ENCODE measurements at regions not wholly inside any gene's neighbourhood (a gene's known extent, or its start where the extent isn't known, plus 50 kb on each side); places are given as distances from the start of the nearest gene placed in this dataset.

DNA sequence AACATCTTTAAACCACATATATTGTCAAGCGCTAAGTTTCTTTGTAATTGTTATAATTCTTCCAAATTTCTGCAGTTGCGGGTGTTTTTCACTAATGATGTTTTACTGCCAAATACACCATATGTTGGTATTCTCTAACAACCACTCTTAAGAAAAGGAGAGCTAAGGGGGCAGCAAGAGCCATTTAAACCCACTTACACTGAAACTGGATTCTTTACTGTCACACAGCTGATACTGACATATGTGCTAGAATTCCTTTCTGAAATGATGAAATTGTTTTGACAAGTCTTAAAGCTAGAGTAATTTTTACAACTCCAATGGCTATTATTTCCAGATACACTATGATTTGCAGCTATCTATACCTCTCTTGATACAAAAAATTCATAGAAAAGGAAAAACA lies 483.1 kb downstream of the CDH11 start:
- no peak for DNase-seq

DNA sequence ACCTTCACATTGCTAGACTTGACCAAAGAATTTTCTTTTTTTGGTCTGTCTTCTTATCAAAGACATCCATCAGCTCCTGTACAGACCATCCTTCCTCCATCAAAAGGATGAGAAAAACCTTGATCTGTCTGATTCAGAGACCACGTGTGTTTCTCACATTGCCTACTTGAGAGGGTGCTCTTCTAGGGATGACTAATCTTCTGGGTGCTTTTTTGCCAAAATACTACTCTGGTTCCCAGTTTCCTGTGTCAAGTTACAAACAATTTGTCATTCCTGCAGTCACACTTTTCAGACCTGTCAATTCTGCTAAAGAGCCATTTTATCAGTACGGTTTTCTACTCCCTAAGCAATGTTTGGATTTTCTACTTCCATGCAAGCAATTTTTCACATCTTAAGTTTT lies 492.2 kb downstream of the CDH11 start:
- DNase-seq: no peak

DNA sequence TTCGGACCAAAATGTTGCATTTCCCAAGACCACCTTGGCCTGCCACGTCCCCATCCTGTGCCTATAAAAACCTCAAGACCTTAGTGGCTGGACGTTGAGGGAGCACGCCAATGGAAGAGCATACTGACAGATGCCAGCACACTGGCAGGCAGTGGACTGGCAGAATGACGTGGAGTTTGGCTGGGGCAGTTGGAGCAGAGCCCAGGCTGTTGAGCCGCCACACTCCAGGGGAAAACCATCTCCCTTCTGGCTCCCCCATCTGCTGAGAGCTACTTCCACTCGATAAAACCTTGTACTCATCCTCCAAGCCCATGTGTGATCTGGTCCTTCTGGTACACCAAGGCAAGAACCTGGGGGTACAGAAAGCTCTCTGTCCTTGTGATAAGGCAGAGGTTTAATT lies 494.1 kb downstream of the CDH11 start:
- DNase-seq: no peak

DNA sequence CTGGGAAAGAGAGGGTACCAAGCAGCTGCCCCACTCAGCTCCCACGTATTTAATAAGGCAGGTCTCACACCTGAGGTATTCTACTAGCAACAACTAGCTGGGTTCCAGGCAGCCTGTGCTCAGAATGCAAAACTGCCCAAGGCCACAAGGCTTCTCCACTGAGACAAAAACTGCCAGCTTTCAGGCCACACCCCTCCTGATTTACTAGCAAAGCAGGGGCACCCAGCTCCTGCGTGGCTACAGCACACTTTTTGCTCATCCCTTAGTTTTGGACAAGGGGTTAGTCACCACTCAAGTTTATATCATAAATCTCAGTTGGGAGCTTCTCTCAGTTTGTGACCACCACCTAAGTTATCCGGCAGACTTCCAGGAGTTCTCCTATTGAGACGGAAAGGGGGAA lies 494.6 kb downstream of the CDH11 start:
- DNase-seq: no peak

DNA sequence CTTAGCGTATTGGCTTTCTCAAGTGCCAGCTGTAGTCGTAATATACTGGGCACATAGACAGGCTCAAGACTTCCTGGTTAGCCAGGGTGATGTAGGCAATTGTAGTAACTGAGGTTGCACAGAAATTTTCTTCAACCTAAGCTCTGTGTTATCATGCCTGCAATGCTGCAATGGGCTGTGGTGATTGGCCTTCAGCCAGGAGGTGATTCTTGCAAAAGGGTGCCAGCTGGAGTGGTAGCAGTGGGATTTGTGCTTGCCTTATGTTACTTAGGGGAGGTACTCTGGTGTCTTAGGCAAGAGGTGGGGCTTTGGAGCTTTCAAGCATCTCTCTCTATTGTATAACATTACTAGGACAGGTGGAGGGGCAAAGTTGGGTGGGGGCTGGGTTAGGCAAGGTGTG lies 495.1 kb downstream of the CDH11 start:
- no peak for DNase-seq

DNA sequence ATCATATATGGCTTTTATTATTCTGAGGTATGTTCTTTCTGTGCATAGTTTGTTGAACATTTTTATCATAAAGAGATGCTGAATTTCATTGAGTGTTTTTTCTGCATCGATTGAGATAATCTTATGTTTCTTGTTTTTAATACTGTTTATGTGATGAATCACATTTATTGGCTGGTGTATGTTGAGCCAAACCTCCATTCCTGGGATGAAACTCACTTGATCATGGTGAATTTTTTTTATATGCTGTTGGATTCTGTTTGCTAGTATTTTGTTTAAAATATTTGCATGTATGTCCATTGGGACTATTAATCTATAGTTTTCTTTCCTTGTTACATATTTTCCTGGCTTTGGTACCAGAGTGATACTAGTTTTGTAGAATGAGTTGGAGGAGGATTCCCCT lies 500.2 kb downstream of the CDH11 start:
- no peak for DNase-seq

DNA sequence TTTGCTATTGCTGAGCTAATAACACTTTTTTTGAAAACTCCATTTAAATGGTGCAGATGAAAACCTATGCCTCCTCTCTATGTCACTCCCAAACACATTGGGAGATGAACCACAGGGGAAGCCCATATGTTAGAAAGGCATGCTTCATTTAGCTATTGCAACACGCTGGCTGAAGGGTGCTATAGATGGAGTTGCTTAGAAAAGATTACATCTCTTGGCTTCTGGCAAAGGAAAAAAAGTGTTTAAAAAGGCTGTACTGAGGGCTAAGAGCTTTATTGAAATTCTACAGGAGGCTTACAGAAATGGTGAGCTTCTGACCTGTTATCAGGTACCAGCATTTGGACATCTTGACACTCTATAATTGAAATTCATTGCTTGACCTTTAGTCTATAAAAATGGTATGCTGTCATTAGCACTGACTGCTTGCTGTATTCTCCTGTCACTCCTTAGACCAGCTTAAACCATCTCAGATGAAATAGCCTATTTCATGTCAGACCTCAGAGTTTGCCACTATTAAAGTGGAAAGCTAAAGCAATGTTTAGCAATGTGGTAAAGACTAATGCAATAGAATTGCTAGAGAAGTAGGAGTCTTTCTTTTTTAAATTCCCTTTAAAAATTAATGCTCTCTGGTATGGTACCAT lies 503.9 kb downstream of the CDH11 start:
- no peak for DNase-seq

DNA sequence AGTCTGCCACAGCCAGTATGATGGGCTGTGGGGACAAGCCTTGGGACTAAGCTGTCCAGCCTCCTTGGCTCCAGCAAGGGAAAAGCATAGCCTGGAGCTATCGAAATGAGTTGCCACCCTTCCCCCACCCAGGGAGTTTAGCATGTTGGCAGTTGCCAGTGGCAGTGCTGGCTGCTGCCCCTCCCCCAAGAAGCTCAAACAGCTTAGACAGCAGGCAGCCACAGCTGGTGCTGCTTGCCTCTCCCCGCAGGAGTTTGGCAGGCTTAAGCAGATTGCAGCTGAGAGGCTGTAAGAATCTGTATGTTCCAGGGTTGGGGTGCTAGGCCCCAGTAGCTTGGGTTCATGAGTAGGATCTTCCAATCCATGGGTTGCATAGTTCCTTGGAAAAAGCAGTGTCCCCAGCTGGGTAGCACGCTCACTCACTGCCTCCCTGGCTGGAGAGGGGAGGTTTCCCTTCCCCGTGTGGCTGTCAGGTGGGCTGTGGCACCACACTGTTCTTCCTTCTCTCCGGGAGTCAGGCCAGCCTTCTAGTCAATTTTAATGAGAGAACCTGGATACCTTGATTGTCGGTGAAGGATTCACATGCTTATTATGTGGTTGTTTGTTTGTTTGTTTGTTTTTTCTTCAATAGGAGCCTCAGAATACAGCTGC lies 506.1 kb downstream of the CDH11 start:
- no peak for DNase-seq

DNA sequence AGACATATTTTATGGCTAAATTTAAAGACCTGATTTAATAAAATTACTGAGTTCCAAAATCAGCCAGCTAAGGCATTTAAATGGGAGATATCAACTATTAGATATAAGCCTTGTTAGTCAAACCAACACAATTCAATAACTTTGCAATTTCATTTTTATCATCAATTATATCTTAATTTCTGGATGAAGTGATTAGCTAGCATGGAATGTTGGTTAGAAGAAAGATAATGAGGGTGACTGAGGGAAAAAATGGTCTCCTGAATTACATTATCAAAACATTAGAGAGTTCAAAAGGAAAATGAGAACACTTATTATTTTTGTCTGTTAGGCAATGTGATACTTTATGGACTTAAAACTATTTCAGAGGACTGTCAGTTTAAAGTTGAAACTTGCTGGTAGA lies 525.7 kb downstream of the CDH11 start:
- DNase-seq: no peak

DNA sequence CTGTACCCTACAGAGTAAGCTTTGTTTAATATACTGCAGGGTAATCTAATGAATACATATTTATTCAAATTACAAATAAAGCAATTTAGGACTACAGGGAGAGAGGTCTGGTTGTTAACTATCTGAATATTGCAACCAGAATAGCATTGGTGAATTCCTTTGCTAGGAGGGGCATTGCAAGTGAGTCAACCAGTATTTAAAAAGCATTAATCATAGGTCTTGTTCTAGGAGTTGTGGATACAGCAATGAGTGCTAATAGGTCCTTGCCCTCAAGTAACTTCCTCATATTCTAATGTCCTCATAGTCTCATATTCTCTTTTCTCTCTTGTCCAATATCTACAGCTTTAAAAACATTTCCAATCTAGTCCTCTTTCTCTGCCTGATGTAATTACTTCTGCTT lies 531.4 kb downstream of the CDH11 start:
- no peak for DNase-seq

DNA sequence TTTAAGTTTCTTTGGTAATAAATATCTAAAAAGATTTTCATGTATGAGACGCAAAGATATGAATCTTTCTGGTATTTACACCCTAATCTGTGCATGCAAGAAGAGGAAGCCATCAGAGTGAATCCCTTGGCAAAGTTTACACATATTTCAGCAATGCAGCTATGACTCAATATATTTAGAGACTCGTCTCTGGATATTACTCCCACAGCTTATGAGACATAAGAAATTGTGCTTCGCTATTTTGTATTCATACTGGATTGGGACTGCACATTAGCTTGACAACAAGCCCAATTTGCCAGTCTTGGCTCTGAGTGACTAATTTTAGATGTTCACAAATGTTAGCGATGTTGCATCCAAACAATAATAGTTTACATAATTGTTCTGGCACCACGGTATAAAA lies 532.0 kb downstream of the CDH11 start:
- DNase-seq: no peak

DNA sequence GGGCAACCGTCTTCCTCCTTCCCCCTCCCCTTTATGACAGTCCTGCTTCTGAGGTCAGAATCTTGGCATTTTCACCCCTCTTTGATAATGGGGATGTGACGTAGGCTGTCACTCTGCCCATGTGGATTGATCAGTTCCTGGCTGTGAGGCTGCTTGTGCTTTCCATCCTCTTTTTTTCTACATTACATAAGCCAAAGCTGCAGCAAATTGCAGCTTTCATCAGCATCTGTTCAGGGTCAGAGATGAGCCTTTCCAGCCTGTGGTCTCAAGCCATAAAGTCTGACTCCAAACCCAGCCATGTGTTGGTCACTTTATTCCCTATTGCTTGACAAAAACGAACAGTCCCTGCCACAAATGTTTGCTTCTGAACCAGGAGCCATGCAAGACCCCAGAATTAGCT lies 535.1 kb downstream of the CDH11 start:
- no peak for DNase-seq

DNA sequence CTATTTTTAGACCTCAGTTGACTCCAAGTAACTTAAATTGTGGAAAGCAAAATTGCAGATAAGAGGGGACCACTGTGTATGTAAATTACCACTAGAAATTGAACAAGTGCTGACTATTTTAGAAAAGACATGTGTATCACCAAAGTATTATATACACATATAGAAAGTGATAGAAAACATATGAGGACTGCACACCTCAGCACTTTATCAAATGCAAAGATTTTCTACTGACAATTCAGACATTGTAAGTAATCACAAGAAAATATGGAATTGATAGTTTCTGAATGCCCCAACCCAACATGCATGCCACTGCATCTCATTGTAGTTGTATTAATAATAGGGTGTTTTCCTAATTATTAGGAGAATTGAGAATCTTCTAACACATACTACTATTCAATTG lies 536.5 kb downstream of the CDH11 start:
- no peak for DNase-seq

DNA sequence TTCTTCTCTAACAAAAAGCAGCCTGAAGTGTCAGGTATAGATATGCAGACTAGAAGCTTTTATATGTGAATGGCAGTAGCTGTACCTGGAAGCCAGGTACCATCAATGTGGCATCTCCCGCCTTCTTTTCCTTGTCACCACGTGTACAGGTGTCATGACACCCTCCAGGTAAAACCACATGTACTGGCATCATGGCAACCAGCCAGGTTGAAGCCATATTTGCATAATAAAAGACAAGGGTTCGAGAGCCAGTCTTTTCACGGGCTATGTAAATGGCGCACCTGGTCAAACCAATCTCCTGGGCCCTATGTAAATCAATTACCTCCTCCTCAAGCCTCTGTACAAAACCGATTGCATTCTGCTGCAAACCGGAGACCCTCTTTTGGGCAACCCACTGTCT lies 541.3 kb downstream of the CDH11 start:
- no peak for DNase-seq

DNA sequence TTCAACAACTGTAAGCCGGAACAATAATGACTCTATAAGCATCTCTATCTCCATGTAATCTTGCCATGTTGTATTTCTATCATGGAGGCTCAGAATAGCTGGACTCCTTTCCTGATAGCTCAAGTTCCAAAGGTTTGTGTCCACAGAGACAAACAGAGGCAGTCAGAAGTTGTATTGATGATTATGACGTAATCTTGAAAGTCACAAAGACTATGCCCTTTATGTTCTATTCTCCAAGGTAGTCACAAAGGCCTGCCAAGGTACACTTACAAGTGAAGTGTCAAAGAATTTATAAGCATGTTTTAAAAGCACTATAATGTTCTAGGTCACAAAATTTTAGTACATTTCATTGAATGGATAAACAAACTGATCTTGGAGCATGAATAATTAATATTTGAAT lies 542.2 kb downstream of the CDH11 start:
- no peak for DNase-seq

DNA sequence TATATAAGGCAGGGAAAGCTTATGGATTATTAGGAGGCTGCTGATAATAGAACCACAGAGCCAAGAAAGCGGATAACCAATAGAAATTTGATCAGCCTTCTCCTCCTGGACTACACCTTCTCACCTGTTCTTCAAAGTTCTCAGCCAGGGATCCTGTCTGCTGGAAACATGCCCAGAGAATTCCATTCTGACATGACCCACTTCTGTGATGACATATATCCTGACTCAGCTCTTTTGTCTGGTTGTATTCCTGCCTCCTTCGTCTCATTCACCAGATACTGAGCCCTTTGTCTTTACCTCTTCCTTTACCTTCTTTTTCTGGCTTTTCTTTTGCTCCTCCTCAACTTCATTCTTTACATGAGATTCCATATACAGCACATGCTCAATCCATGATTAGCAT lies 576.1 kb downstream of the CDH11 start:
- no peak for DNase-seq

DNA sequence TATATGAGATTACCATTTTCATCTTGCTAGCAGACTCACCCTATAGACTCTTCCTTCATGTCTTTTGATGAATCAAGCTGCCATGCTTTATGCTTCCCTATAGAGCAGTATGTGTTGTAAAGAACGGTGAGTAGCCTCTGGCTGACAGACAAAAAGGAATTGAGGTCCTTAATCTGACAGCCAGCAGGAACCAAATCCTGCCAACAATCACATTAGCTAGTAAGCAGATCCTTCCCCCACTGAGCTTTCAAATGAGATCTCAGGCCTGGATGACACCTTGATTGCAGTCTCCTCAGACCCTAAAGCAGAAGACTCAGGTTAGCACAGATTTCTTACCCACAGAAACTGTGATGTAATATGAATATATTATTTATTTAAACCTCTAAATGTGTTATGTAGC lies 577.0 kb downstream of the CDH11 start:
- DNase-seq: no peak

DNA sequence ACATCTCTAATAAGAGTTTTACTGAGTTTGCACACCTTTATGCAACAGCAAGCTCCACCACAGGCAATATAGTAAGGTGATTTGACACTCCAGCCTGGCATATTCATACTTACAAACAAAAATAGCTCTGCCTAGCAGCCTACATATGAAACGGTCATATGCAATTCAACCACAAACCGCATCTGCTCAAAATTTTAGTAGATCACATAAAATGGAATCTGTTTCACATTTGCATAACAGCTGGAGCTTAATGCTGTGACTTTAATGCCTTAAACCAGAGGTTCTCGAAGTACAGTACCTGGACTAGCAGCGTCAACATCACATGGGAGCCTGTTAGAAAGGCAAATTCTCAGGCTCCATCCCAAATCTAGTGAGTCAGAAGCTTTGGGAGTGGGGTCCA lies 578.4 kb downstream of the CDH11 start:
- no peak for DNase-seq

DNA sequence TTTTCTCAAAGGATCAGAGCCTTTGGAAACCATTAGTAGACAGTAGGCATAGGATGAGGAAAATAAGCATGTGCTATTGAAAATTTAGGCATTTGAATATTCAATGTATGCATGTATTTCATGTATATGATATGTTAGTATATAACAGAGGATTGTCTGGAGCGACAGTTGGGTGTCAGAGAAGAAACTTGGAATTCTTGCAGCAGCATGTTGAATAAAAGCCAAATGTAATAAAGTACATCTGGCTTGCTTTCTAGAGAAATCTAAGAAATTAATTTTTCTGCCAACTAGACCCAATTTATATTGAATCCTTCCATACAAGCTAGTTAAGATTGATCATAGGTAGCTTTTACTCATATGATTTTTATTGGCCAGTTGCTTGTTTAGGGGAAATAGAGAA lies 578.8 kb downstream of the CDH11 start:
- DNase-seq: no peak

DNA sequence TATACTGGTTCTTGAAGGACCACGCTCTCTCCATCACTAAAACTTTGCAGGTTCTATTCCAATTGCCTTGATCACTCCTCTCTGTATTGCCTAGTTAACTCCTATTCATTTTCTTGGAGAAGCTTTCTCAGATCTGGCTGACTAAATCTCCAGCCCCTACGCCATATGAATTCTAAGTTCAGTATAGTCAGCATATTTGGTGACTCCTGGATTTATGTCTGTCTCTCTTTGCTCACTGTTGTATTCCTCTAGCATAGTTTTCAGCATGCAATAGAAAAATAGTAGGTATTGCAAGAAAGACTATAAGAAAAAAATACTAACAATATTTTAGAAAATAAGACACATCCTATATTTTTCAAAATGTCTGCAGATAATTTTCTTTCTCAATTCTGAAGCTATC lies 579.7 kb downstream of the CDH11 start:
- no peak for DNase-seq

DNA sequence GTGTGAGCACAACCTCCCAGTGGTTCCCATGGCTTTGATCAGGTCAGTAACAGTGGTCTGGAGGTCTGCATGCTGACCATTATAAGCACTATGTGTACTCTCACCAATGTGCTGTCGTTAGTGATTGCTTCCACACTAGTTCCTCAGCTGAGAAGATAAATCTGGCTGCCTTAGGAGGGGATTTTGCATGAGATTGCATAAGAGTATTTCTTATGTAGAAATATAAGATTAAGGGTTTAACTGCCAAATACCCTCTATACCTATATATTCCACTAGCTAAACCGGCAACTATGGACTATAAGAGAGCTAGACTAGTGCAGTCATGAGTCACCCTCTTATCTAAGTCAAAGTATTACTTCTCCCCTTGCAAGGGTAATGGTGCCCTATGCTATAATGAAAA lies 580.2 kb downstream of the CDH11 start:
- DNase-seq: no peak

DNA sequence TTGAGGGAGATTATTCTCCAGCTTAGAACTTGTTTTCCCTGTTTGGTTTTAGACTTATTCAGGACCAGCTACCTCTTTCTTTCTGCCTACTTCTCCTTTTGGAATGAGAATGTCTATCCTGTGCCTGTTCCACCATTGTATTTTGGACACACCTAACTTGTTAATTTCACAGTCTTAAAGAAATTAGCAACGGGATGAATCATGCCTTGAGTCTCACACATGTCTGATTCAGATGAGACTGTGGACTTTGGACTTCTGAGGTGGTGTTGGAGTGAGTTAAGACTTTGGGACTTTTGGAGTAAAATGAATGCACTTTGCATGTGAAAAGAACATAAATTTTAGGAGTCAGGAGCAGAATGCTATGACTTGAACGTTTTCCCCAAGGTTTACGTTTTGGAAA lies 581.4 kb downstream of the CDH11 start:
- DNase-seq: no peak

DNA sequence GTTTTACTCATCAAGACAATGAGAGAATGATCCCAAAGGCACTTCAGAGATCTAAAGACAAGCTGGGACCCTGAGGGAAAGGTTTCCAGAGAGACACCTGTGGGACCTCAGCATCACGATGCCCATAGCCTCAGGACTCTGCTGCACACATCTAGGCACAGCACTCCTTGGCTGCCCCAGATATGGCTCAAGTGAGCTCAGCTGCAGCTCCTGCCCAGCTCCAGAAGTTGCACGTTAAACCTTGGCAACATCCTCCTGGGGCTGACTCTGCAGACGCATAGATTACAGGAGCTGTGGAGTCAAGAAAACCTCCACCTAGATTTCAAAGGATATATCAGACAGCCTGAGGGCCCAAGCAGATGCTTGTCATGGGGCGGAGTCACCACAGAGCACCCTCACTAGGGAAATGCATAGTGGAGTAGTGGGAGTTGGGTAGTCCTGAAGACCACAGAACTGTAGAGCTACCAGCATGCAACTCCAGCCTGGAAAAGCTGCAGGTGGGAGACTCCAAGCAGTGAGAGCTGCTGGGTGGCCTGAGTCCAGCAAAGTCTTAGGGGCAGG lies 582.0 kb downstream of the CDH11 start:
- DNase-seq: no peak

DNA sequence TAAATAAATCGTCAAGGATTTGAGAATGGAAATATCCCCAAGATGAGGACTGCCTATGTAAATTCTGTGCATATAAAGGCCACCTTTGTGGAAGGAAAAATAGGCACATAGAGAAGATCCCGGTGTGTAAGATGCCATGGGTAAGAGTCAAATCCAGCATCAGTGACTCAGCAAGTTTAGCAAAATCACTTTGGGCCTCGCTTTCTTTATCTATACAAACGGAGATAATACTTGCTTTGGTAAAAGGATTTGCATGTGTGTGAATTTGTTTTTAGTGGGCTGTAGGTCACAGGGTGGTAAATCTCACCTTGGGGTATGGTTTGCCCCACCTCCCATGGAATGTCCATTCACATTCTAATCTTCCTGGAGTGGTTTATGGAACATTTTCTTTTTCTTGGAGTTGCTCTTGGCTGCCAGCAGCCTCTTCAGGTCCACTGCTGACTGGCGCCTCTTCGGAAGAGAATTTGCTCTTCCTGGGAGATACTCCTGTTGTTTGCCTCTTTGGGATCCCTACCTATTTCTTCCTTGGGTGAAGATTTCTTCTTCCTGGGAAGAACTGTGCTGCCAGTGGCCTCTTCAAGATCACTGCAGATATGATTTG lies 587.6 kb downstream of the CDH11 start:
- DNase-seq: no peak

DNA sequence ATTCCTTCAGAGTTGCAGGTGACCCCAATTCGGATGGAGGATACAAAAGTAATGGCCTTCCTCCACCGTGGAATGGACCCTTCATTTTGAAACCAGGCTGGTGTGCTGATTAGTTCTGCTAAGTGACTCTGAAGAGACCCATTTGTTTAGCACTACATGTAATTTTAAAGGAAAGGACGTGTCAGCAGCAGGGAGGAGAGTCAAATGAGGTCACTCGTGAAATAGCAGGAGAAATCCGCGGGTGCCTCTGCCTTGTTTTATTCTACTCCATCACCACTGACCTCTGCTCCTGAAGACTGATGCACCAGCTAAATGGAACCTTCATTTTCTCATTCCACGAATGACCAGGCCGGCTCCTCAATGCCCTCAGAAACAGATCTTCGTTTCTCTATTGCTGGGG lies 589.2 kb downstream of the CDH11 start:
- no peak for DNase-seq
